ENCODE measurements at regions not wholly inside any gene's neighbourhood (a gene's known extent, or its start where the extent isn't known, plus 50 kb on each side); places are given as distances from the start of the nearest gene placed in this dataset.

DNA sequence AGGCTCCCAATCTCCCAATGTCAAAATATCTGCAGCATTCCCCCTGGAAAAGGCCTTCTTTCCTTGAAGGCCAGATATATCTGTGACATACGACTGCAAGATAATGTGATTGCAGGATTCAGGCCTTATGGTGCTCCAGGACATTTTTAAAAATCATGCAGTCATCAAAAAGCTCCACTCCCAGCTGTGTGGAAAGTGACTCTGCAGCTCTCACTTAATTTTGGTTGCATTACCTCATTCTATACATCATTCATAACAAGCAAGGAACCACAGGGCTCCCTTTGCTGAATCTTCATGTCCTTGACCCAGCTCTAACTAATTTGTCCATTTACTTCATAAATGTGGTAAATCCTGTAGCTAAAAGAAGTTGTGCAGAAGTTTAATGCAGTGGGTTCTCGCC is 386.2 kb upstream of the SLC30A5 start:
- TF ChIP-seq, protein P1, sequence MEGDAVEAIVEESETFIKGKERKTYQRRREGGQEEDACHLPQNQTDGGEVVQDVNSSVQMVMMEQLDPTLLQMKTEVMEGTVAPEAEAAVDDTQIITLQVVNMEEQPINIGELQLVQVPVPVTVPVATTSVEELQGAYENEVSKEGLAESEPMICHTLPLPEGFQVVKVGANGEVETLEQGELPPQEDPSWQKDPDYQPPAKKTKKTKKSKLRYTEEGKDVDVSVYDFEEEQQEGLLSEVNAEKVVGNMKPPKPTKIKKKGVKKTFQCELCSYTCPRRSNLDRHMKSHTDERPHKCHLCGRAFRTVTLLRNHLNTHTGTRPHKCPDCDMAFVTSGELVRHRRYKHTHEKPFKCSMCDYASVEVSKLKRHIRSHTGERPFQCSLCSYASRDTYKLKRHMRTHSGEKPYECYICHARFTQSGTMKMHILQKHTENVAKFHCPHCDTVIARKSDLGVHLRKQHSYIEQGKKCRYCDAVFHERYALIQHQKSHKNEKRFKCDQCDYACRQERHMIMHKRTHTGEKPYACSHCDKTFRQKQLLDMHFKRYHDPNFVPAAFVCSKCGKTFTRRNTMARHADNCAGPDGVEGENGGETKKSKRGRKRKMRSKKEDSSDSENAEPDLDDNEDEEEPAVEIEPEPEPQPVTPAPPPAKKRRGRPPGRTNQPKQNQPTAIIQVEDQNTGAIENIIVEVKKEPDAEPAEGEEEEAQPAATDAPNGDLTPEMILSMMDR (IDR thresholded peaks at IDR 0.05; ENCODE audit: insufficient read depth, low read depth, low read length): no peak
- no peak overlapping the region for H3K4me3 ChIP-seq (ENCODE audit: low read depth, low read length)
- no peak for DNase-seq (ENCODE audit: low read depth)

- no peak overlapping the region for H3K4me3 ChIP-seq (ENCODE audit: low read depth, low read length)
- TF ChIP-seq, protein P1 (IDR thresholded peaks at IDR 0.05; ENCODE audit: insufficient read depth, low read depth, low read length): no peak
- DNase-seq (ENCODE audit: low read depth): no peak
These were observed 385.5 kb upstream of the SLC30A5 start for GRCh38 chr5:68708156-68708841.

- no peak for DNase-seq (ENCODE audit: low read depth)
- TF ChIP-seq, protein P1 (IDR thresholded peaks at IDR 0.05; ENCODE audit: insufficient read depth, low read depth, low read length): no peak
- H3K4me3 ChIP-seq (ENCODE audit: low read depth, low read length): no peak overlapping the region
These were observed 385.0 kb upstream of the SLC30A5 start for GRCh38 chr5:68708842-68709170.

GRCh38 chr5:68709239-68709638 is 384.6 kb upstream of the SLC30A5 start:
- TF ChIP-seq, protein P1 (IDR thresholded peaks at IDR 0.05; ENCODE audit: insufficient read depth, low read depth, low read length): no peak
- no peak overlapping the region for H3K4me3 ChIP-seq (ENCODE audit: low read depth, low read length)
- DNase-seq (ENCODE audit: low read depth): no peak

- TF ChIP-seq, protein P1 (IDR thresholded peaks at IDR 0.05; ENCODE audit: insufficient read depth, low read depth, low read length): no peak
- no peak for DNase-seq (ENCODE audit: low read depth)
- H3K4me3 ChIP-seq (ENCODE audit: low read depth, low read length): no peak overlapping the region
These were observed 383.3 kb upstream of the SLC30A5 start for GRCh38 chr5:68710514-68710913.

GRCh38 chr5:68711293-68712200 is 382.3 kb upstream of the SLC30A5 start:
- TF ChIP-seq, protein P1 (IDR thresholded peaks at IDR 0.05; ENCODE audit: insufficient read depth, low read depth, low read length): no peak
- no peak overlapping the region for H3K4me3 ChIP-seq (ENCODE audit: low read depth, low read length)
- no peak for DNase-seq (ENCODE audit: low read depth)

All from fibroblast of villous mesenchyme (primary cell).